ENCODE measurements at regions not wholly inside any gene's neighbourhood (a gene's known extent, or its start where the extent isn't known, plus 50 kb on each side); places are given as distances from the start of the nearest gene placed in this dataset.

DNA sequence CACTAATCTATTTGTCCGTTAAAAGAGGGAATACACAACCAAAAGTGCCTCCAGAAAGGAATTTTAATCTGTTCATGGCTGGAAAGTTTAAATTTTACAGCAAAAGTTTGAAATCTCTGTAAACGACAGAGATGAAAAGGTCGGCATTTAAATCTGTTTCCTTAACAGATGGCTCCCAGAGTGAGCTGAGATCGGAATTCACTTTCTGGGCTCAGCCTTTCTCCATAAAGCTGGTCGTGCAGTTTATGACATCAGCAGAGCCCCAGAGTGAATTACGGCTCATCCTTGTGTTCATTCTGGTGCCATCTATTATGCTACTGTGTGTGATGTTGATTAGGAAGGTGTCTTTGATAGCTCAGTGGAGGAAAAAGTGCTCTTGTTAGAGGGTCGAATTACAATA, 117.6 kb upstream of the ZFP64 start:
- H3K4me3 Mint-ChIP-seq (ENCODE audit: low read depth) = no peak overlapping the region
- peaks cover 11% of the 10 kb centered on the region for H3K27me3 Mint-ChIP-seq
- no peaks in the 10 kb centered on the region for H3K36me3 Mint-ChIP-seq (ENCODE audit: insufficient read depth)
- H3K4me1 Mint-ChIP-seq (ENCODE audit: low read depth) = peaks cover 9% of the 10 kb centered on the region
- H3K9me3 Mint-ChIP-seq (ENCODE audit: low read depth) = no peaks in the 10 kb centered on the region
- H3K27ac Mint-ChIP-seq = no peak overlapping the region
- no peak for TF ChIP-seq CTCF (IDR thresholded peaks at IDR 0.05; ENCODE audit: unreplicated experiment)
- no peak for DNase-seq (ENCODE audit: low spot score, unreplicated experiment)

DNA sequence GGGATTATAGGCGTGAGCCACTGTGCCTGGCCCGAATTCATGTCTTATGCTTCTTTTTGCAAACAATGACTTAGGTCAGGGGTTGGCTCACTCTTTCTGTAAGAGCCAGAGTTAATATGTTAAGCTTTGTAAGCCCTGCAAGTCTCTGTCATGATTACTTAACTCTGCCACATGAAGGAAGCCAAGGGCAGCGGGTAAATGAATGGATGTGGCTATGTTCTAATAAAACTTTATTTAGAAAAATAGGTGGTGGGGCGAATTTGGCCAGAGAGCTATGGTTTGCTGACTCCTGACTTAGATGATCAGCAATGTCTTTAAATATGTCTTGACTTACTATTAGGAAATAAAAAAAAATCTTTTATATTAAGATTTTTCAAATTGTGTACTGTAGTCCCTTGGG, 114.9 kb upstream of the ZFP64 start:
- peaks cover 4% of the 10 kb centered on the region for H3K4me1 Mint-ChIP-seq (ENCODE audit: low read depth)
- no peak for TF ChIP-seq CTCF (IDR thresholded peaks at IDR 0.05; ENCODE audit: unreplicated experiment)
- H3K9me3 Mint-ChIP-seq (ENCODE audit: low read depth) = no peaks in the 10 kb centered on the region
- no peak for DNase-seq (ENCODE audit: low spot score, unreplicated experiment)
- no peaks in the 10 kb centered on the region for H3K36me3 Mint-ChIP-seq (ENCODE audit: insufficient read depth)
- no peak overlapping the region for H3K4me3 Mint-ChIP-seq (ENCODE audit: low read depth)
- H3K27ac Mint-ChIP-seq = no peak overlapping the region
- H3K27me3 Mint-ChIP-seq = peaks cover 19% of the 10 kb centered on the region

DNA sequence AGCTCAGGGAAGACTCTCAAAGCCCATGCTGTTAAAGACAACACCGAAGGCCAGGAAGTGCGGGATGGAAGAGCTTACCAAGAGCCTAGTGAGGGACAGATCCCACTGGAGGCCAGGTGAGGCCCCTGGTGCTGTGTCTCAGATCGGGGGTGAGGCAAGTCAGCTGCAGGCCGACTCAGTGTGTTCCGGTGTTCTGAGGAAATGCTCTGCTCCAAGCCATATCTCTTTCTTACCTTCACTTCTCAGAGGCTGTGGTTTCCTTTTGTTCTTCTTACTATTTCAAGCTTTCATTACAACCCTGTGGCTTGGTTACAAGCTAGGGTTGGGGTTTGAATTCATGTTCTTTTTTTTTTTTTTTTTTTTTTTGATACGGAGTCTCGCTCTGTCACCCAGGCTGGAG, 114.3 kb upstream of the ZFP64 start:
- peaks cover 4% of the 10 kb centered on the region for H3K4me1 Mint-ChIP-seq (ENCODE audit: low read depth)
- no peaks in the 10 kb centered on the region for H3K36me3 Mint-ChIP-seq (ENCODE audit: insufficient read depth)
- H3K27me3 Mint-ChIP-seq = peaks cover 14% of the 10 kb centered on the region
- no peak for TF ChIP-seq CTCF (IDR thresholded peaks at IDR 0.05; ENCODE audit: unreplicated experiment)
- no peak for DNase-seq (ENCODE audit: low spot score, unreplicated experiment)
- H3K9me3 Mint-ChIP-seq (ENCODE audit: low read depth) = no peaks in the 10 kb centered on the region
- no peak overlapping the region for H3K4me3 Mint-ChIP-seq (ENCODE audit: low read depth)
- H3K27ac Mint-ChIP-seq = peak overlapping the region; percentile 31

- TF ChIP-seq CTCF (IDR thresholded peaks at IDR 0.05; ENCODE audit: unreplicated experiment) = no peak
- H3K36me3 Mint-ChIP-seq (ENCODE audit: insufficient read depth) = no peaks in the 10 kb centered on the region
- DNase-seq (ENCODE audit: low spot score, unreplicated experiment) = no peak
- no peak overlapping the region for H3K4me3 Mint-ChIP-seq (ENCODE audit: low read depth)
- peaks cover 4% of the 10 kb centered on the region for H3K4me1 Mint-ChIP-seq (ENCODE audit: low read depth)
- no peaks in the 10 kb centered on the region for H3K9me3 Mint-ChIP-seq (ENCODE audit: low read depth)
- H3K27ac Mint-ChIP-seq = no peak overlapping the region
- H3K27me3 Mint-ChIP-seq = peaks cover 8% of the 10 kb centered on the region
Observed at GRCh38 chr20:52305024-52305645, 113.6 kb upstream of the ZFP64 start.

DNA sequence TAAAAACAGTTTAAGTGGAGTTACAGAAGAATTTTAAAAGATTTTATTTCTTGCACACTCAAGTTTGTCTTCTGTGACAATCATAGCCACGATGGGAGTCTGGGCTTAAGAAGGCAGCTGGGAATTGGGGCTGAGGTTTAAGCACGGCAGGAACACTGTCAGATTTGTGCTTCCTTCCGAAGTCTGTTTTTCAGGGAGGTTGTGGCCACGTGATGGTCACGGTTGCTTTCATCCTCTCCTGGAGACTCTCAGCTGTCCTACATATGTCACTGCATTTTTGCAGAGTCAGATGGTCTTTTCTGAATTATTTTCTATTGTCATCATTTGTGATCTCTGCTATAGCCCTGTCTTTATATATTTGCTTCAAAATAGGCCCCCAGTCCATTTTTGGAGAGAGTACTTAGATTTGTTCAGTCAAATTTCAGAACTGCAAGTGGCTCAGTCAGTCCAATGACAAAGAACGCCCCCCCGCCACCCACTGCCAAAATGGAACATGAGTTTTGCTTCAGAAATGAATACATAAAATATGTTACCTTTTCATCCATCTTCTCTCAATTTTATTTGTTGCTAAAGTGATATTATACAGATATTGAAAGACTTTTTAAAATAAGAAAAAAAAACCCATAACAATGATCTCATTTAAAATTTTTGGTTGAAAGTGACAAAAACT, 111.8 kb upstream of the ZFP64 start:
- H3K9me3 Mint-ChIP-seq (ENCODE audit: low read depth) = no peaks in the 10 kb centered on the region
- no peak for TF ChIP-seq CTCF (IDR thresholded peaks at IDR 0.05; ENCODE audit: unreplicated experiment)
- H3K4me1 Mint-ChIP-seq (ENCODE audit: low read depth) = no peaks in the 10 kb centered on the region
- no peaks in the 10 kb centered on the region for H3K36me3 Mint-ChIP-seq (ENCODE audit: insufficient read depth)
- H3K27me3 Mint-ChIP-seq = peaks cover 8% of the 10 kb centered on the region
- no peak for DNase-seq (ENCODE audit: low spot score, unreplicated experiment)
- no peak overlapping the region for H3K4me3 Mint-ChIP-seq (ENCODE audit: low read depth)
- no peak overlapping the region for H3K27ac Mint-ChIP-seq
